ENCODE measurements at regions not wholly inside any gene's neighbourhood (a gene's known extent, or its start where the extent isn't known, plus 50 kb on each side); places are given as distances from the start of the nearest gene placed in this dataset.
"Not testable (repeated sequence)": the region's sequence is repeated elsewhere in the genome, so short reads cannot be mapped to it uniquely, and the experiment has no call there.

DNA sequence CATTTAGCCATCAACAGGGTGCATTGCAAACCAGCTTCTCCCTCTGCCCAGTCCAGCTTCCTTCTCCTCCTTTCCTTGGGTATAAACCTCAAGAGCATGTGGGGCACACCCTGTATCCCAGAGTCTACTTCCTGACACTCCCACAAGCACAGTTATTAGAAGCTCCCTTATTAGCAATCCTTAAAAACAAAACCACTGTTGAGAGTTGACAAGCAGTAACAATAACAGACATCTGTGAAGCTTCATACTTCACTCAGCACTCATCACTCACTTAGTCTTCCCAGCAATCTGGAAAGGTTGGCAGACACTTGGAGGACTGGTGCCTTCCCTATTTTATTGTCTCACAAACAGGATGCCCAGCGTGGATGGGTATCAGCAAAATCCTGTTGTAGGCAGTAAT lies 155.5 kb upstream of the PROK2 start:
- Histone ChIP-seq H3K9me3 (replicated peaks; ENCODE audit: insufficient read depth, low read length) (no peaks in the 10 kb centered on the region), H3F3A (ENCODE audit: insufficient read depth, low read length) (no peaks in the 10 kb centered on the region), H3K9me2 (replicated peaks; ENCODE audit: insufficient read depth, low read length) (no peaks in the 10 kb centered on the region), H3K4me2 (ENCODE audit: low read depth, low read length) (no peak overlapping the region), H4K20me1 (ENCODE audit: insufficient read depth, low read length) (no peaks in the 10 kb centered on the region), H3K4me3 (ENCODE audit: low read length) (no peak overlapping the region), H2AFZ (ENCODE audit: low read length) (no peak overlapping the region), H3K36me3 (replicated peaks; ENCODE audit: insufficient read depth, low read length) (no peaks in the 10 kb centered on the region), H3K27me3 (replicated peaks; ENCODE audit: insufficient read depth, low read length) (no peaks in the 10 kb centered on the region), H3K9ac (ENCODE audit: low read length) (no peak overlapping the region), H3K4me1 (ENCODE audit: low read length) (no peaks in the 10 kb centered on the region), H3K27ac (ENCODE audit: low read length) (no peak overlapping the region), H3K79me2 (ENCODE audit: low read length) (no peaks in the 10 kb centered on the region)
- TF ChIP-seq CTCF (IDR thresholded peaks at IDR 0.05; ENCODE audit: low read length) = no peak
- no peak for TF ChIP-seq EZH2 (optimal IDR thresholded peaks at IDR 0.05; ENCODE audit: low read depth, low read length)
- no peak for TF ChIP-seq EZH2phosphoT487 (IDR thresholded peaks at IDR 0.05; ENCODE audit: low read length)
- DNase-seq = no peak

GRCh38 chr3:71938081-71938480 lies 153.1 kb upstream of the PROK2 start:
- H3F3A ChIP-seq (ENCODE audit: insufficient read depth, low read length); H3K9ac ChIP-seq (ENCODE audit: low read length); H3K36me3 ChIP-seq (replicated peaks; ENCODE audit: insufficient read depth, low read length); H3K9me3 ChIP-seq (replicated peaks; ENCODE audit: insufficient read depth, low read length); H3K27me3 ChIP-seq (replicated peaks; ENCODE audit: insufficient read depth, low read length); DNase-seq; H3K4me2 ChIP-seq (ENCODE audit: low read depth, low read length); H3K27ac ChIP-seq (ENCODE audit: low read length); H3K4me3 ChIP-seq (ENCODE audit: low read length); H3K79me2 ChIP-seq (ENCODE audit: low read length); H3K9me2 ChIP-seq (replicated peaks; ENCODE audit: insufficient read depth, low read length); H3K4me1 ChIP-seq (ENCODE audit: low read length); H4K20me1 ChIP-seq (ENCODE audit: insufficient read depth, low read length); H2AFZ ChIP-seq (ENCODE audit: low read length): not testable (repeated sequence)

GRCh38 chr3:71936681-71937080 lies 151.7 kb upstream of the PROK2 start:
- Histone ChIP-seq H3K36me3 (replicated peaks; ENCODE audit: insufficient read depth, low read length) (no peaks in the 10 kb centered on the region), H3K79me2 (ENCODE audit: low read length) (no peaks in the 10 kb centered on the region), H3K9ac (ENCODE audit: low read length) (no peak overlapping the region), H3K4me3 (ENCODE audit: low read length) (no peak overlapping the region), H3K27ac (ENCODE audit: low read length) (no peak overlapping the region), H2AFZ (ENCODE audit: low read length) (no peak overlapping the region), H3K4me2 (ENCODE audit: low read depth, low read length) (no peak overlapping the region), H4K20me1 (ENCODE audit: insufficient read depth, low read length) (no peaks in the 10 kb centered on the region), H3K9me3 (replicated peaks; ENCODE audit: insufficient read depth, low read length) (no peaks in the 10 kb centered on the region), H3F3A (ENCODE audit: insufficient read depth, low read length) (no peaks in the 10 kb centered on the region), H3K4me1 (ENCODE audit: low read length) (no peaks in the 10 kb centered on the region), H3K27me3 (replicated peaks; ENCODE audit: insufficient read depth, low read length) (no peaks in the 10 kb centered on the region), H3K9me2 (replicated peaks; ENCODE audit: insufficient read depth, low read length) (no peaks in the 10 kb centered on the region)
- TF ChIP-seq EZH2 (optimal IDR thresholded peaks at IDR 0.05; ENCODE audit: low read depth, low read length) (no peak), CTCF (IDR thresholded peaks at IDR 0.05; ENCODE audit: low read length) (no peak), EZH2phosphoT487 (IDR thresholded peaks at IDR 0.05; ENCODE audit: low read length) (no peak)
- no peak for DNase-seq

GRCh38 chr3:71934520-71935270 lies 149.7 kb upstream of the PROK2 start:
- no peaks in the 10 kb centered on the region for H3K36me3 ChIP-seq (replicated peaks; ENCODE audit: insufficient read depth, low read length)
- H3K4me2 ChIP-seq (ENCODE audit: low read depth, low read length) = no peak overlapping the region
- no peaks in the 10 kb centered on the region for H3K4me1 ChIP-seq (ENCODE audit: low read length)
- TF ChIP-seq CTCF (IDR thresholded peaks at IDR 0.05; ENCODE audit: low read length) (no peak), EZH2 (optimal IDR thresholded peaks at IDR 0.05; ENCODE audit: low read depth, low read length) (no peak), EZH2phosphoT487 (IDR thresholded peaks at IDR 0.05; ENCODE audit: low read length) (no peak)
- no peaks in the 10 kb centered on the region for H3K27me3 ChIP-seq (replicated peaks; ENCODE audit: insufficient read depth, low read length)
- no peak overlapping the region for H3K27ac ChIP-seq (ENCODE audit: low read length)
- no peak overlapping the region for H2AFZ ChIP-seq (ENCODE audit: low read length)
- no peak overlapping the region for H3K4me3 ChIP-seq (ENCODE audit: low read length)
- no peaks in the 10 kb centered on the region for H3F3A ChIP-seq (ENCODE audit: insufficient read depth, low read length)
- H3K9ac ChIP-seq (ENCODE audit: low read length) = no peak overlapping the region
- DNase-seq = no peak
- no peaks in the 10 kb centered on the region for H3K79me2 ChIP-seq (ENCODE audit: low read length)
- H3K9me2 ChIP-seq (replicated peaks; ENCODE audit: insufficient read depth, low read length) = no peaks in the 10 kb centered on the region
- H4K20me1 ChIP-seq (ENCODE audit: insufficient read depth, low read length) = no peaks in the 10 kb centered on the region
- no peaks in the 10 kb centered on the region for H3K9me3 ChIP-seq (replicated peaks; ENCODE audit: insufficient read depth, low read length)
